Ishikawa (cell line): ENCODE measurements at regions not wholly inside any gene's neighbourhood (a gene's known extent, or its start where the extent isn't known, plus 50 kb on each side); places are given as distances from the start of the nearest gene placed in this dataset.

Experiments
- CEBPB ChIP-seq: IDR thresholded peaks from 2 replicates; pipeline ENCODE4 v1.6.1; 2012
- CREB1 ChIP-seq: IDR thresholded peaks from 2 replicates; pipeline ENCODE4 v1.6.1; 2012; ENCODE audit warnings: low read depth
- EGR1 ChIP-seq: IDR thresholded peaks from 2 replicates; pipeline ENCODE4 v1.6.1; 2012
- EP300 ChIP-seq: IDR thresholded peaks from 2 replicates; pipeline ENCODE4 v1.6.1; 2012; ENCODE audit warnings: borderline replicate concordance
- FOXM1 ChIP-seq: IDR thresholded peaks from 2 replicates; pipeline ENCODE4 v1.6.1; 2012; ENCODE audit warnings: low read depth, borderline replicate concordance
- NFIC ChIP-seq: IDR thresholded peaks from 2 replicates; pipeline ENCODE4 v1.6.1; 2012
- RAD21 ChIP-seq: IDR thresholded peaks from 2 replicates; pipeline ENCODE4 v1.6.1; 2012; ENCODE audit warnings: low read depth
- TAF1 ChIP-seq: IDR thresholded peaks from 2 replicates; pipeline ENCODE4 v1.6.1; 2012; ENCODE audit warnings: low read depth, mild to moderate bottlenecking
- TCF12 ChIP-seq: IDR thresholded peaks from 2 replicates; pipeline ENCODE4 v1.6.1; 2012; ENCODE audit warnings: low read depth
- TEAD4 ChIP-seq: IDR thresholded peaks from 2 replicates; pipeline ENCODE4 v1.6.1; 2012
- YY1 ChIP-seq: IDR thresholded peaks from 2 replicates; pipeline ENCODE4 v1.6.1; 2012; ENCODE audit warnings: low read depth
- ZBTB7A ChIP-seq: IDR thresholded peaks from 2 replicates; pipeline ENCODE4 v1.6.1; 2012; ENCODE audit warnings: low read depth
- TF ChIP-seq, protein P1 (sequence below): IDR thresholded peaks from 2 replicates; pipeline ENCODE4 v1.6.1; 2012; ENCODE audit warnings: low read depth, mild to moderate bottlenecking
- TF ChIP-seq, protein P2 (sequence below): IDR thresholded peaks from 2 replicates; pipeline ENCODE4 v1.6.1; 2012
- TF ChIP-seq, protein P3 (sequence below): IDR thresholded peaks from 2 replicates; pipeline ENCODE4 v1.6.1; 2012

DNA sequence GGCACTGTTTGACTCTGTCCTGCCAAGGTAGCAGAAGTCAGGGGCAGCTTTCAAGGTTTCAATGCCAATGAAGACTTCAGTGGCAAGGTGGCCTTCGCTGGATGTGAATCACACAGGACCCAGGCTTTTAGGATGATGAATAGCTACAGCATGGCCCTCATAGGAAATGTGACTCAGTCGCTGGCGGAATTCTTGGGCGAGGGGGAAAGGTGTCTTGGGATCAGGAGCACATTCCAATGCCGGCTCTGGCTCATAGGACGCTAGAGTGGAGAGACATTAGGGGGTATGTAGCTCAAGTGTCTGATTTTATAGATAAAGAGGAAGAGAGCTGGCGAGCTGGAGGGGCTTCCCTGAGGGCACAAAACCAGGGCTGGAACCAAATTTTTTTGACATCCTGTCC is 68.6 kb downstream of the SMIM21 start:
- TF ChIP-seq, protein P1, sequence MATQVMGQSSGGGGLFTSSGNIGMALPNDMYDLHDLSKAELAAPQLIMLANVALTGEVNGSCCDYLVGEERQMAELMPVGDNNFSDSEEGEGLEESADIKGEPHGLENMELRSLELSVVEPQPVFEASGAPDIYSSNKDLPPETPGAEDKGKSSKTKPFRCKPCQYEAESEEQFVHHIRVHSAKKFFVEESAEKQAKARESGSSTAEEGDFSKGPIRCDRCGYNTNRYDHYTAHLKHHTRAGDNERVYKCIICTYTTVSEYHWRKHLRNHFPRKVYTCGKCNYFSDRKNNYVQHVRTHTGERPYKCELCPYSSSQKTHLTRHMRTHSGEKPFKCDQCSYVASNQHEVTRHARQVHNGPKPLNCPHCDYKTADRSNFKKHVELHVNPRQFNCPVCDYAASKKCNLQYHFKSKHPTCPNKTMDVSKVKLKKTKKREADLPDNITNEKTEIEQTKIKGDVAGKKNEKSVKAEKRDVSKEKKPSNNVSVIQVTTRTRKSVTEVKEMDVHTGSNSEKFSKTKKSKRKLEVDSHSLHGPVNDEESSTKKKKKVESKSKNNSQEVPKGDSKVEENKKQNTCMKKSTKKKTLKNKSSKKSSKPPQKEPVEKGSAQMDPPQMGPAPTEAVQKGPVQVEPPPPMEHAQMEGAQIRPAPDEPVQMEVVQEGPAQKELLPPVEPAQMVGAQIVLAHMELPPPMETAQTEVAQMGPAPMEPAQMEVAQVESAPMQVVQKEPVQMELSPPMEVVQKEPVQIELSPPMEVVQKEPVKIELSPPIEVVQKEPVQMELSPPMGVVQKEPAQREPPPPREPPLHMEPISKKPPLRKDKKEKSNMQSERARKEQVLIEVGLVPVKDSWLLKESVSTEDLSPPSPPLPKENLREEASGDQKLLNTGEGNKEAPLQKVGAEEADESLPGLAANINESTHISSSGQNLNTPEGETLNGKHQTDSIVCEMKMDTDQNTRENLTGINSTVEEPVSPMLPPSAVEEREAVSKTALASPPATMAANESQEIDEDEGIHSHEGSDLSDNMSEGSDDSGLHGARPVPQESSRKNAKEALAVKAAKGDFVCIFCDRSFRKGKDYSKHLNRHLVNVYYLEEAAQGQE = no peak
- TF ChIP-seq RAD21 = no peak
- no peak for TF ChIP-seq EP300
- no peak for TF ChIP-seq TEAD4
- no peak for TF ChIP-seq CREB1
- TF ChIP-seq ZBTB7A = no peak
- TF ChIP-seq, protein P2, sequence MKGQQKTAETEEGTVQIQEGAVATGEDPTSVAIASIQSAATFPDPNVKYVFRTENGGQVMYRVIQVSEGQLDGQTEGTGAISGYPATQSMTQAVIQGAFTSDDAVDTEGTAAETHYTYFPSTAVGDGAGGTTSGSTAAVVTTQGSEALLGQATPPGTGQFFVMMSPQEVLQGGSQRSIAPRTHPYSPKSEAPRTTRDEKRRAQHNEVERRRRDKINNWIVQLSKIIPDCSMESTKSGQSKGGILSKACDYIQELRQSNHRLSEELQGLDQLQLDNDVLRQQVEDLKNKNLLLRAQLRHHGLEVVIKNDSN = no peak
- TF ChIP-seq FOXM1 = no peak
- TF ChIP-seq YY1 = no peak
- TF ChIP-seq, protein P3, sequence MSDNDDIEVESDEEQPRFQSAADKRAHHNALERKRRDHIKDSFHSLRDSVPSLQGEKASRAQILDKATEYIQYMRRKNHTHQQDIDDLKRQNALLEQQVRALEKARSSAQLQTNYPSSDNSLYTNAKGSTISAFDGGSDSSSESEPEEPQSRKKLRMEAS = no peak
- TF ChIP-seq TAF1 = no peak
- no peak for TF ChIP-seq NFIC
- TF ChIP-seq CEBPB = no peak
- no peak for TF ChIP-seq TCF12
- TF ChIP-seq EGR1 = no peak

DNA sequence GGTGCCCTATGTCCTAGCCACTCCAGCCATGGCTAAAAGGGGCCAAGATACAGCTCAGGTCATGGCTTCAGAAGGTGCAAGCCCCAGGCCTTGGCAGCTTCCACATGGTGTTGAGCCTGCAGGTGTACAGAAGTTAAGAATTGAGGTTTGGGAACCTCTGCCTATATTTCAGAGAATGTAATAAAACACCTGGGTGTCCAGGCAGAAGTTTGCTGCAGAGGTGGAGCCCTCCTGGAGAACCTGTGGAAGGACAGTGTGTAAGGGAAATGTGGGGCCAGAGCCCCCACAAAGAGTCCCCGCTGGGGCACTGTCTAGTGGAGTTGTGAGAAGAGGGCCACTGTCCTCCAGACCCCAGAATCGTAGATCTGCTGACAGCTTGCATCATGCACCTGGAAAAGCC is 74.1 kb downstream of the SMIM21 start:
- TF ChIP-seq FOXM1 = no peak
- no peak for TF ChIP-seq TCF12
- TF ChIP-seq RAD21 = no peak
- TF ChIP-seq NFIC = no peak
- TF ChIP-seq TAF1 = no peak
- no peak for TF ChIP-seq CEBPB
- TF ChIP-seq, protein P1 = no peak
- no peak for TF ChIP-seq CREB1
- no peak for TF ChIP-seq EGR1
- no peak for TF ChIP-seq ZBTB7A
- TF ChIP-seq, protein P2 = no peak
- no peak for TF ChIP-seq EP300
- no peak for TF ChIP-seq TEAD4

DNA sequence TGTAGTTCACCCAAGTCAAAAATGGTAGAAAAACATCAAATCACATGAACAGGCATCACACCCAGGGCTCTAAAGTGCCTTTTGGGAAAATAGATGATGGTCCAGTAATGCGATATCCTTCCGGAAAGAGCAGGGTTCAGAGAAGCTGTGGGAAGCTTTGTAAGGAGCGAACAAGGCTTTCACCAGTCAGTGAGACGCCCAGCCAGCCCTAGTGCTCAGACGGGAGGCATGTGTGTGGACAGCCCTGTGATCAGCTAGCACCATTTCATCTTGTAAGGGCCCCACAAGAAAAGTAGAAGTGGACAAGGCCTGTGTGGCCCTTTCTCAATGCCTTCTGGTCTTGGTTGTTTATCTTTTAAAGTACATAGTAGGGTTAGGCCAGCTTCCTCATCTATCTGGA is 76.1 kb downstream of the SMIM21 start:
- TF ChIP-seq TAF1 (no peak), CEBPB (no peak), ZBTB7A (no peak), TEAD4 (no peak), EP300 (no peak), FOXM1 (no peak), CREB1 (no peak), EGR1 (no peak), RAD21 (no peak), NFIC (no peak), YY1 (no peak), TCF12 (no peak)
- TF ChIP-seq, protein P3 = no peak
- TF ChIP-seq, protein P2 = no peak
- TF ChIP-seq, protein P1 = no peak

DNA sequence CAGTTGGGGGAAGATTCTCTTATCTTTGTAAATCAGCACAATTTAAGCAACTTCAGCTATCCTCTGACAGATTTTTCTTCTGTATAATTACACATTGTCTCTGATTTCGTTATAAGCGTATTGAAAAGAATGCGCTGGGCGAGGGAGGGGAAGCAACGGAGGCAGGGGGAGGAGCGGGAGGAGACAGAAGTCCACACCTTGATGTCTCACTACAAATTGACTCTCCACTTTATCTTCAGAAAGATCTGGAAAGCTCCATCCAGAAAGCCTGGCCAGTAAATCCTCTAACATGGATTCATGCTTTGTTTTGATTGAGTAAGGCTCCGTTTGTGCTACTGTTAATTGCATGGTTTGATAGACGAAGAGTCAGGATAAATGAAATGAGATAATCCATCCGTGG is 76.6 kb downstream of the SMIM21 start:
- TF ChIP-seq NFIC (no peak), TEAD4 (no peak), RAD21 (no peak), ZBTB7A (no peak), YY1 (no peak), EGR1 (no peak), CEBPB (no peak), FOXM1 (no peak), TCF12 (no peak), TAF1 (no peak), CREB1 (no peak), EP300 (no peak)
- TF ChIP-seq, protein P2 = no peak
- TF ChIP-seq, protein P3 = no peak
- TF ChIP-seq, protein P1 = no peak
